ENCODE measurements at regions not wholly inside any gene's neighbourhood (a gene's known extent, or its start where the extent isn't known, plus 50 kb on each side); places are given as distances from the start of the nearest gene placed in this dataset.

DNA sequence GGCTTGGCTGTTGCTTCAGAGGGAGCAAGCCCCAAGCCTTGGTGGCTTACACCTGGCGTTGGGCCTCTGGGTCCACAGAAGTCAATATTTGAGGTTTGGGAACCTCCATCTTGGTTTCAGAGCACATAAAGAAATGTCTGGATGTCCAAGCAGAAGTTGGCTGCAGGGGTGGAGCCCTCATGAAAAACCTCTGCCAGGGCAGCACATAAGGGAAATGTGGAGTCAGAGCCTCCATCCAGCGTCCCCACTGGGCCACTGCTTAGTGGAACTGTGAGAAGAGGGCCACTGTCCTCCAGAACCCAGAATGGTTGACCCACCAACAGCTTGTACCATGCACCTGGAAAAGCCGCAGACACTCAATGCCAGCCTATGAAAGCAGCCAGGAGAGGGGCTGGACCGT is 573.5 kb upstream of the ZWINT start:
- DNase-seq = no peak

DNA sequence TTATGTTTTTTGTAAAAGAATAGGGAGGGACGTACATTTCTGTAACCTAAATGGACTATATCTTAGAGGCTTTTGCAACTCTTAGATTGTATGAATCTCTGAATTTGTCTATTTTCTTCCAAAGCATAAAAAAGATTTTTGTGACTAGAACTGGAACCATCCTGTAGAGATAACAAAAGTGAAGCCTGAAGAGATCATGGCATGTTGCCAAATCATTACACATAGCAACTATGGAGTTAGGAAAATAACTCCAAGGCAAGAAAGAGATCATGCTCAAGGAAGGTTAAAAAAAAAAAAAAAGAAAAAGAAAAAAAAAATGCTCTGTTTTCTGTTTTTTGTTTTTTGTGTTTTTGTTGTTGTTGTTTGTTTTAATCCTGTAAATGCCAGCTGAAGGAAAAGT is 567.7 kb upstream of the ZWINT start:
- DNase-seq = no peak

DNA sequence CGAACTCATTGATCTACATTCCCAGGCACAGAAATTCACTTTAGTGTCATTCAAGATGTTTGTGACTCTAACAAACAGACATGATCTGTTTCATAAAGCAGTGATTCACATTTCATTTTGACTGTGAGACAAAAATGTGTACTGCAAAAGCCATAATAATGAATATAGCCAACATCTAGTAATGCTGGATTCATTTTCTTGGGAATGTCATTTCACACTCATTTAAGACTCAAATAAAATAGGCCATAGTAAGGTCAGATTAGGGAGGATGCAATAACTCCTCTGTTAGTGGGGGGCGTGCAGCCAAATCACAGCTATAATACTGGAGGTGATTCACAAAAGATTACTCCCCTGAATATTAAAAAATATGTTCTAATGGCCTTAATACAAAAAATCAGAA is 566.6 kb upstream of the ZWINT start:
- no peak for DNase-seq

DNA sequence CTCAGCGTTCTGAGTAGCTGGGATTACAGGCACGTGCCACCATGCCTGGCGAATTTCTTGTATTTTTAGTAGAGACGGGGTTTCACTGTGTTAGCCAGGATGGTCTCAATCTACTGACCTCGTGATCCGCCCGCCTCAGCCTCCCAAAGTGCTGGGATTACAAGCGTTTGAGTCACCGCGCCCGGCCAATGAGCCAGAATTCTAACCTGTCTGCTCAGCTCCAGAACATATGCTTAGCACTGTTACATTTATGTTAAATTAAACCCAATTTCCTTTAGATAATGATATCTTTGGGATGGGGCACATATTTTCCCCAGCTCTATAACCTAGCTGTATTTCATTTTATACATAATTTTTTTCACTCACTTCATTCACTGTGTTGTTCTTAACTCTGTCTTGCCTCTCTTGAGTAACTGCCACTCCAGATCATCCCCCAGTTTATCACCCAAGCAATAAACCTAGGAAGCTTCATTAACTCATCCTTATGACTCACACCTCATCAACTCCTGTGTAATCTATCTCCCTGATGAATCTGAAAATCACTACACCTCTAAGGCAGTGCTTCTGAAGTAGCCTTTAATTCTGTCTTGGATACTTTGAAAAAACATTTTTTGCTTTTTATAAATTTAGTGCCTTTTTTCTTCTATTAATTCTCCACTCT is 559.7 kb upstream of the ZWINT start:
- DNase-seq = no peak

DNA sequence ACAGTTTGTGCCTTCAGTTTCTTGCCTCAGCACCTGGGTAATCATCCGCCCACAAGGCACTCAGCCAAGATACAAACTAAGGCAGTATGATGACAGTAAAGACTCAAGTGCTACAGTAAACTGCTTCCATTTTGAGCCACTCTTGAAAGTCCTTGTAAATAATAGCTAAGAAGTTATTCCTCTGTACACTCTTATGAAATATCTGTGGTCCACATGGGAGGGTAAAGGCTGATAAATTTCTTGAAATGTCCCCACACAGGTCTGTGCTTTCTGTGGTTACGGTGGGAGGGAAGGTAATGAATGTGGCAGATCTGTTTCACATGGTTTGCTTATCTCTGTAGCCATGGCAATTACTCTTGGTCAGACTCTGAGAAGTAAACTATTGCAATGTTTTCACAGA is 551.0 kb upstream of the ZWINT start:
- DNase-seq = no peak

DNA sequence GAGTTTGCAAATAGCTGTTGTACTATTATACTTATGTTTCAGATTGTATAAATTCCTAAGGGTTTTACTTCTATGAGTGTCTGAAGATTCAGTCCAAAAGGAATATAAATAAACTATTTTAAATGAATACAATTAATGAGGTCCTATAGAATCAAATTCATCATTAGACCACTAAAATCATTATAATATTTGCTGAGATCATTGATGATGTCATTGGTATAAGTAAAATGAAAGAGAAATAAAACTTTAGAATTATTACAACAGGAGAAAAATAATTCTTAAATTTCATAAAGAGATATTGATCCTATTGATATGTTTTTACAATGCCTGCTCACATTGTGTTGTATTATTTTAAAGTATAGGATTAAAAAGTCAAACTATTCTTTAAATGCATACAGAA is 544.0 kb upstream of the ZWINT start:
- no peak for DNase-seq

DNA sequence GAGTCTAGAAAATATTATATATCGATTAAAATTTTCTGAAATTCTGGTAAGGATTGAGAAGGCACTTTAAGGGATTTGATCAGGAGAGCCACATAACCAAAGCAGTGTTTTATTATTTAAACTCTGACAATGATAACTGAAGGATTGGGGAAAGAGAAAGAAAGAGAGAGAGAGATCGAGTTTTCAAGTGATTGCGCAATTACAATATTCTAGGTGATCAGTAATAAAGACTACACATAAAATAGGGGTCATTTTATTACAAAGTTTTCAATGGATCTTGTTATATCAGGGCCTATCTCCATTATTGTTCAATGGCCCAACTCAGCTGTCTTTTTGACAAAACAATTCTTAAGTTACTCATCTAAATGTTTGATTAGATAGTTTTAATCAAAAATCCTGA is 541.5 kb upstream of the ZWINT start:
- no peak for DNase-seq

DNA sequence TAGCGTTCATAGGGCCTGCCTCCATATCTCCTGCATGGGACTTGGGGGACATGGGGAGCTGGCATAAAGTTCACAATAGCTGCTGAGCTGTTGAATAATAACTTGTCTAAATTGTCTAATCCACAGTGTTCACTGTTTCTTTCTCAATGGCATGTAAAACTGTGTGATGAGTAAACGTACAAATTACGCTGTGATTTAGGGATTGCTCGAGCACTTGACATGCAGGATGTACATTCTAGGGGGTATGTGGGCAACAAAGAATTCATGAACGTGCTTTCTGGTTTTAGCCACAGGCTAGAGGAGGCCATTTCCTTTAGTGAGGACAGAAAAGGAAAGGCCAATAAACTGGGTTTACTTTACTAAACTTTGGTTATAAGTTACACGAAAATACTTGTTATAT is 534.2 kb upstream of the ZWINT start:
- no peak for DNase-seq

DNA sequence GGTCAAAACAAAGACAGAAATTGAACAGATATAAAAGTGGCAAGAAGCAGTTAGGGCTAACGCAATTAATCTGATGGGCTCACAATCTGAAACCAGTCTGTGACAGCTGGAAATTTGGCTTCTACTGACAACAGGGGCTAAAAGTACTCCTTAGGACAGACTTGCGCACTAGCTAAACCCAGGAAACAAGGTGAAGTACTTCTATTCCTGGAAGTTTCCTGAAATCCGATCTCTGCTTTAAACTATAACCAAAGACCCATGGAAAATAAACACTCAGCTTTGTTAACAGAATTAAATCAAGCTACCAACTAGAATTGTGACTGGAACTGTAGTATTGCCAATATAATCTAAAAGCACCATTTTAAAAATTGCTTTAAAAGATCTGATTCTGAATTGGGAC is 520.2 kb upstream of the ZWINT start:
- no peak for DNase-seq

DNA sequence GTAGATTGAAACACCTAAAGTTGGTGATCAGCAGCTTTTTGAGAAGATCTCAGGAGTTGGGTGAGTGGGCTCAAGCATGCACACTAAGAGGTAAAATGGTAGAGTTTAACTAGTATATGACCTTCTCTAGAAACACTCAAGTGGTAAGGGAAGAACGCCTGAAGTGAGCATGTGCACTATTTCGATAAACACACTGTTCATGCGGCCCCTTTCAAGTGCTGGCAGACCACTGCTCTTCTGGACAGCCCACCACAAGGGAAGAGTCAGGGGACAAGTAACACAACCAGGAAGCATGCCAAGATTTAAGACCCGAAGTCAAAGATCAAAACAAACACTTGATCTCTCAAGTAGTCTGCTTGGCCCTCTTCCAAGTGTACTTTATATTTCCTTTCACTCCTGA is 519.5 kb upstream of the ZWINT start:
- no peak for DNase-seq

DNA sequence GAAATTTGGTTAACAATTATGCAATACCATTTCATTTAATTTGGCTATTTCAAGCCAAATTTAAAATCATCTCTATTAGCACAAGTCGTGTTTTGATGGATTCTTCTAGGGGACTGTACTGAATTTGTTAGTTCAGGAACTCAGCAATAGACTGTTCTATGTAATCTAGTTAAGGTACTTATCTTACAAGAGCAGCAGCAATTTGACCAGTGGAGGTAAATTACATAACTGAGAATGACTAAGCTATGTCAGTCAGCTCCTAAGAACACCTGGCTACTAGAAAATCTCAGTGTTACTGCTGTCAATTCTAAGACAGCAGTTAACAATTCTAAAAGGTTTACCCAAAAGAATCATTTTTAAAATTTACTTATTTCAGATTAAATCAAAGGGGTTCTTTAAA is 513.9 kb upstream of the ZWINT start:
- DNase-seq = no peak

DNA sequence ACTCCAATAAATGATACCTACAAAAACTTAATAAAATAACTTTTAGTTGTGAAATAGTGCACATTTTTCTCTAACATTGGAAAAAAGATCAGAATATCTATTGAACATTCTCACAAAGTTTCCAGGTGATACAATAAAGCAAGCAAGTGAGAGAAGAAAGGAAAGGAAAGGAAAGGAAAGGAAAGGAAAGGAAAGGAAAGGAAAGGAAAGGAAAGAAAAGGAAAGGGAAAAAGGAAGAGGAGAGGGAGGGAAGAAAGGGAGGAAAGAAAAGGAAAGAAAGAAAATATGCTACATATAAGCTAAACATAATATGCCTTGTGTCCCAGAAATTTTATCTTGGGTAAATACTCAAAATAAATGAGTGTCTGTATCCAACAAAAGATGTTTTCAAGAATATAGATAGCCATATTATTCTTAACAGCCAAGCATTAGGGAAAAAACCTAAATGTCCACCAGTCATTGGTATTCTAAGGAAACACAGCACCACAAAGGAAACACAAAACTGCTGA is 510.2 kb upstream of the ZWINT start:
- no peak for DNase-seq

DNA sequence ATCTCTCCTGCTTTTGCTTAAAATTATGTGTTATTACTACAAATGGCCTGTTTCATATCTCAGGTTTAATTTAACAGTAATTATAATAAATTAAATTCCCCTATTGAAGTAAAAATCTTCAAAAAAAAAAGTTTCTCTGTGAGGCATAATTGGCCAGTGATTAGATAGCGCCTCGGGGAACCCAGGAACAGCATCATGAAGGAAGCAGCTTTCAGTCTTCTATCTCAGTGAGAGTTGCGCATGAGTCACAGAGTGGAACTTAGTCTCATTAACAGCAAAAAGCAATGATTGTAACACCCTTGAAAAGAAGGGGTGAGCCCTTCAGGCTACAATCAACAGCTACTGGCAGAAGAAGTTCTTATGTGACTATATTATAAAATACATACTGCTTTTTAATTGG is 506.2 kb upstream of the ZWINT start:
- DNase-seq = no peak

DNA sequence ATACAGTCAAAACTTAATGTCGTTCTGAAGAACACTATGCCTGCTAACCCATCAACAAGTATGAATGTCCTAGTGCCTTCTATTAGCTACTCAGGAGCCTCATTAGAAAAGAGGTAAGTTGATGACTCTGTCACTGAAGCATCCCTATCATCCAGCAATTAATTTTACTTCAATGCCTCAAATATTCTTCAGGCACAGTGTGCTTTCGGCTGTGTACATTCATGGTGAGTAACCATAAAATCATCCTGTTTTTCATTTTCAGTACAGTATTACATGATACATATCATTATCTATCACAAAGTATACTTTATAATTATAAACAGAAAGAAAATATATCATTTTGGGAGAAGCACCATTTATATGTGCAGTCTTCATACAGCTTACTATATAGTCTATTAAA is 495.5 kb upstream of the ZWINT start:
- no peak for DNase-seq

DNA sequence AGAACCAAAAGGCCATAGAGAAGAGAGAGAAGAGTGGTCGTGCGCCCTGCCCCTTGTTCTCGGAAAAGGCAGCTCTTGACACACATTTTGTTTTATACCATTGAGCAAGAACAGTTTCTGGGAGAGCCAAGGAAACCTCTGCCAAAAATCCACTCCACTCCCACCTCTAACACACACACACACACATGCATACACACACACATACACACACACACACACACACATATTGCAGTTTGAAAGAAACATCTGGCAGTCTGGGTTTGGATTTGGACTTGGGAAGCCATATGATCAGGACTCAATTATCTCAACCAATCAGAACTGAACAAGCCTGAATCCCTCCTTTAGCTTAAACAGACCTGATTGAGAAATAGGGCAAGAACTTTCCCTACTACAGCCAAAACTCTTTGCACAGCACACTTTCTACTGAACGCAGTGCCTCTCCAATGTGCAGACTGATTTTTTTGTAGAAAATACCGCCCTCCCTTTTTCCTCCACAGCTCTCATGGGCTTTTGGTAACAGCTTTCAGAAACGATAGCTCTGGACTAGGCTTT is 484.0 kb upstream of the ZWINT start:
- no peak for DNase-seq

DNA sequence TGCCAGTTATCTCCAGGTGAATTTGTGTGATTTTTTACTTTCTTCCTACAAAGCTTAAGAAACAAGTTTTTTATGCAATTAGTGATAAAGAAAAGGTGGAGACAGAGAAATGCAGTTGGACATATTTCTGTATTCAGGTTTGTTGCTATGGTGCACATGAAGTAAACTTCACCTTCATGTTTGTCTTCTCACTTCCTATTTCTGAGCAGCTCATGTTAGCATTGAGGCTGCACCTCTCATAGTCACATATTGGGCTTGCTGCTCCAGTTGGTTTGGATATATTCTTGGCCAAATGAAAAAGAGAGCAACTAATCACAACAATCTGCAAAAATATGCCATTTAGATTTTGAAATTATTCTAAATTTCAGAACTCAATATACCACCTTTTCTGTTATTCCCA is 475.6 kb upstream of the ZWINT start:
- DNase-seq = no peak

DNA sequence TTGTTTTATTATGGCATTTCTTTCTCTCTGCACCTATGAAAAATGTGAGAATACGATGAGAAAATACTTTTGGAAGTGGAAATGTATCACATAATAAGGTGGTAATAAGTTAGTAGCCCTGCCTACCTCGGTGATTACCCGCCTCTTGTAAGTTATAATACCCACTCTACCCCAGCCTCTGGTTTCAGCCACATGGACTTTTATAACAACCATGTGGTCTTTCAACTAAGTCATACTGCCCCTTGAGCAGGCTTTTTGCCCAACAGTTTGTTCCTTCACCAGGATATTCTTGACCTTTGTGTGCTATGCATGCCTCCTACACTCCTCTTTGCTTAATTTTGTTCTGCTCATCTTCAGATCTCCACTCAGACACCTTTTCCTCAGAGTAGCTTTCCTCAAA is 470.6 kb upstream of the ZWINT start:
- DNase-seq = no peak

DNA sequence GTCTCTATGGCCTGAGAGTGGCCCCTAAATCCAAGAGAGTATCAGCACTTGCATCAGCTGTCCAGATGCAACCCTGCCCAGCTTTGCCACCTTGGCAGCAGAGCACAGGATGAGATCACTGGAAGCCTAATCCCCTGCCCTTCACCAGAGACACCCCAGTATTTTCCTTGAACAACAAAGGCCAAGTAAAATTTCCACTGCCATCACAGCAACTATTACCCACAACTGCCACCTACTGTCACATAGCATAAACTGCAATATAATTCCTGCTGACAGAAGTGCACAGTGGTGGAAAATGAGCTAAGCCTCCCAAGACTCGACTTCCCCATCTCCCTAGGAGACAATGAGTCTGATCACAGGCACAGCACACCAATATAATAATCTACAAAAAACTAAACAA is 462.8 kb upstream of the ZWINT start:
- DNase-seq = no peak

DNA sequence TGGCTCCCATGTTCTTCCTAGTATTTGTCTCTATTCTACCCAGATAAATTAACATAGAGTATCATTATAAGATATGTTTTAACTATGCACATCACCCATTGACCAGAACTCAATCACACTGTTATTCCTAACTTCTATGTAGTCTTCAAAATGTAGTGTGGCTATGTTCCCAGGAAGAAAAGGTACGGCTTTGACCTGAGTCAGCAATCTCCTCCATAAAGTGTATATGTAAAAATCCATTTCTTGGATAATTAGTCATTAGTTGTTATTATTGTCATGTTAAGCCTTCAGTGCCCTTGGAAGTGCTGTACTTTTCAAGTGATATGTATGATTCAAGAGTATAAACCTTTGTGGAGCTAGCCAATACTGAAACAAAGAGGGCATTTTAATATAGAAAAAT is 444.0 kb upstream of the ZWINT start:
- DNase-seq = no peak

DNA sequence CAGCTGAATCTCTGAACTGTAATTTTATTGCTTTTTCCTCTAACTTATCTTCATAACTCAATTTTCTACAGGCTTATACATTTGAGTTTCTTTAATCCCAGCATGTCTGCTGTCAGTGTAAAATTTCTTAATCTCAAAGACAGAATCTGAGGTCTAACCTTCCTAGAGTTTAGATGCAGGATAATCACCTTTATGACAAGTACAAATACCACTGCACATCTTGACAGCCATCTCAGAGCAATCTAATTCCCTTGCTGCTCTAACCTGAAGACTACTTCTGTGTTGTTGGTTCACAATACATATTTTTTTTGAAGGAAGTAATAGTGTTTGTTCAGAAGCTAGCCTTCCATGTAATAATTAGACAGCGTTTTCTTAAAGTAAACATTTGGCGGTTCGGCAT is 424.2 kb upstream of the ZWINT start:
- no peak for DNase-seq

DNA sequence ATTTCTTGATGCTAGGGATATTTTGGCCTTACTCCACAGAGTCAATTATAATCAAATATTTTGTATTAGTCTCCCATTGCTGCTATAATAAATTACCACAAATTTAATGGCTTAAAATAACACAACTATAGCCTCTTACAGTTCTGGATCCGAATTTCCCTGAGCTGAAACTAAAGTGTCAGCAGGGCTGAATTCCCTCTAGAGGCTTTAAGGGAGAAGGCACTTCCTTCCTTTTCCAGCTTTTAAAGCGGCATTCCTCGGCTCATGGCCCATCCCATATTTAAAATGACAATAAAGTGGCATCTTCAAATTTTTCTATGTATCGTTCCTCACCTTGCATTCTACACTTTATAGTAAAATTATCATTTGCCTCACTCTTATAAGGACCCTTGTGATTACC is 421.4 kb upstream of the ZWINT start:
- no peak for DNase-seq

DNA sequence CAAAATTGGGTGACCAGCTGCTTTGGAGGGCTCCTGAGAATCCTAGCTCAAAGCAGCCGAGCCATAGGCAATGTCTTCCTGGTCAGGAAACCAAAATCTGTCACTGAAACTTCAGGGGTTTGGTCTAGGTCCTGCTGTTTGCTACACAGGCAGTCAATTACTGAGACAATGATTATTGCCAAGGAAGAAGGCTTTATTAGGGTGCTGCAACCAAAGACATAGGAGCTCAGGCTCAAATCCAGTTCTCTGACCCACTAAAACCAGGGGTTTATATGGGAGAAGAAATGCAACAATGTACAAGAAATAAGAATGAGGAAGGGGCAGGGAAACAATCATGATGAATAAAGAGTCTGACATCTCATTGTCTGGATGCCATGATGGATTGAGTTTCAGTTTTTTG is 410.3 kb upstream of the ZWINT start:
- DNase-seq = no peak

DNA sequence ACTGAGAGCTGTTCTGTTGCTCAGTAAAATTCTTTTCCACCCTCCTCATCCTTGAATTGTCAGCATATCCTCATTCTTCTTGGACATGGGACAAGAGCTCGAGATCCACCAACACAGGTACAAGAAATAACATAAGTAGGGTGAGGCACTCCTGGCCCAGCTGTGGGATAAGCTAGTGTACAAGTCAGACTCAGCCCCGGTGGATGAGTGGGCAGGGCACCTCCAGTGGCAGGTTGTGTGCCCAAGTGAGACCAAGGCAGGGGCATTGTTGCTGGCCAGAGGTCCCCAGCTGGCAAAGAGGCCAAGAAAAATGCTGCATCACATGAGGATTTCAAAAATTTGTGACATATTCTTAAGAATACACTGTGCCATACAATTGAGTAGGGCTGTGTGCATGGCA is 402.0 kb upstream of the ZWINT start:
- DNase-seq = no peak

DNA sequence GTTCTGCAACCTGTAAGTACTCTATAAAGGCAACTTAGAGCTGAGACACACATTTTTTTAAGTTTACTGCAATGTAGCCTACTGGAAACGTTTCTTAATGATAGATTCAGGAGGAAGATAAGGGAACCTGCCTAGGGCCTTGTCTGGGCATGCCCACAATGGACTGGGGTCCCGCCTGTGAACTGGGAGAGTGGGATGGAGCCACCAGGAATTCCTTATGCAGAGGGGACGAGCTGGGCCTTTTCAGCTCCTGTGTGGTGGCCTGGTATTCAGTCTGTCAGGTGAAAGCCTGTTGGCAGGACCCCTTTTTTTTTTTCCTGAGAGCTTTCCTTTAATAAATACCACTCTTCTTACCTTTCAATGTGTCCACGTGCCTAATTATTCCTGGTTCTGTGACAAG is 384.4 kb upstream of the ZWINT start:
- no peak for DNase-seq

DNA sequence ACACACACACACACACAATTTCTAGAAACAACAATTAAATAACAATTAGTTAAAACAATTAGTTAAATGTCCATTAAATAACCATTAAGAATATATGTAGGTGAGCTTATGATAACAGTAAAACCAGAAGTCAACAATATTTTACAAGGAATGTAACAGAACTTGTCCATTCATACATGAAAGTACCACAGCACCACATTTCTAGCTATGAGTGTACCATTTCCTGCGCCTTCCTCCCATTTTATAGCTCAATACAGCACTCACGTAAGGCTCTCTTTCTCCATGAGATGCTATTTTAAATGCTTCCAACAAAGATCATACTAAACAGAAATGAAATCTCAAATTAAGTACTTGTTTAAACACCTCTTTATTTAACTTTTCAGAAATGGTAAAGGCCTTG is 367.3 kb upstream of the ZWINT start:
- no peak for DNase-seq

All from hippocampal formation (tissue), 2 donors.